Loucy (cell line): ENCODE measurements at regions not wholly inside any gene's neighbourhood (a gene's known extent, or its start where the extent isn't known, plus 50 kb on each side); places are given as distances from the start of the nearest gene placed in this dataset.

ENCODE experiments used
- CTCF ChIP-seq: fragments of 200-600 bp; sonication (generic); conservative IDR thresholded peaks from 2 replicates; pipeline ENCODE4 v1.5.1; 2014; ENCODE audit warnings: mild to moderate bottlenecking, antibody characterized with exemption, low read length
- EZH2phosphoT487 ChIP-seq: fragments of 200-600 bp; IDR thresholded peaks from 2 replicates; pipeline ENCODE4 v1.6.1; 2018; ENCODE audit warnings: antibody characterized with exemption, mild to moderate bottlenecking, moderate library complexity, borderline replicate concordance

DNA sequence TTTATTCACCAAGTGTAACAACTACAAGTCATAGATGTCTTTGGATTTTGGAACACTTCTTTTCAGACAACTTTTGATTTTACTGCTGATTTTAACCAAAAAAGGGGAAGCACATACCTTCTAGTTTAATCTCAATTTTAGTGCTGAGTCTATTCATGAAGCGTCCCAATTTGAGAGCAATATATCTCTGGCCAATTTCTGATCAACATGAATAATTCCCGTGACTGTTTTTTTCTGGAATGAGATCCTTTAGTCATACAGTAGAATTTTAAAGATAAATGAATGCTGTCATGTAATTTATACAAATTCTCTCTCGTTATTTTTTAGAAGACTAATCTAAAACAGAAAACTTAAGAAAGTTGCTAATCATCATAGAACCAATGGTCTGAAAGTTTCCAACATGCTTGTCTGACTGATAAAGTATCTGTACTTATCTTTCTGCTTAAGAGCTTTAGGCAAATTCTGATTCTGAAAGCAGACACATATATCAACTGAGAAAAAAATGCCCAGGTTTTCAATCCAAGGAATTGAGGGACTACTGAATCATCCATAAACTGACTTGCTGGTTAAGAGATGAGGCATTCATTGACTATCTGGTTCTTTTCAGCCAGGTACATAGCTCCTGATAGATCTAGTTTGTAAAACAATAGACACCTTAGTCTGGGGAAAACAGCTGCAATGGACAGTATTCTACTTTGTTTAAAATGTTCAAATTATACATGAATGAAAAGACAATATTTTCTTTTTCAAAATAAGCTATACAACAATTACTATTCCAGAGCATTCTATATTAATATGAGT is 657.5 kb downstream of the RFPL4B start:
- no peak for TF ChIP-seq CTCF
- no peak for TF ChIP-seq EZH2phosphoT487
